Subcutaneous abdominal adipose tissue (tissue), 5 donors: ENCODE measurements at regions not wholly inside any gene's neighbourhood (a gene's known extent, or its start where the extent isn't known, plus 50 kb on each side); places are given as distances from the start of the nearest gene placed in this dataset.

Experiments
- H3K27ac ChIP-seq: one replicate; pipeline ENCODE4 v1.7.0; 2013; ENCODE audit warnings: low read depth, mild to moderate bottlenecking, inconsistent platforms, low read length, moderate library complexity
- H3K27me3 ChIP-seq, 5 donors: one replicate each; pipeline ENCODE4 v1.7.0; 2013; ENCODE audit warnings: low read length in 5 of 5, inconsistent platforms in 1 of 5; ENCODE audit not compliant: control insufficient read depth in 5 of 5, insufficient read depth in 4 of 5
- H3K36me3 ChIP-seq, 5 donors: one replicate each; pipeline ENCODE4 v1.7.0; 2013; ENCODE audit warnings: low read length in 5 of 5; ENCODE audit not compliant: control insufficient read depth in 5 of 5, insufficient read depth in 5 of 5
- H3K4me1 ChIP-seq, 5 donors: one replicate each; pipeline ENCODE4 v1.7.0; 2013; ENCODE audit warnings: low read length in 5 of 5, mild to moderate bottlenecking in 3 of 5, moderate library complexity in 1 of 5; ENCODE audit not compliant: control insufficient read depth in 5 of 5, insufficient read depth in 5 of 5
- H3K4me3 ChIP-seq, 5 donors: one replicate each; pipeline ENCODE4 v1.7.0; 2013; ENCODE audit warnings: low read length in 5 of 5, low read depth in 1 of 5
- H3K9ac ChIP-seq, 5 donors: one replicate each; pipeline ENCODE4 v1.7.0; 2013; ENCODE audit warnings: low read length in 5 of 5, mild to moderate bottlenecking in 4 of 5, moderate library complexity in 3 of 5
- H3K9me3 ChIP-seq, 5 donors: one replicate each; pipeline ENCODE4 v1.7.0; 2013; ENCODE audit warnings: low read length in 5 of 5; ENCODE audit not compliant: control insufficient read depth in 5 of 5
- donor health status: healthy.
- donor health status: healthy.
- donor health status: healthy.
- donor health status: healthy.
- donor health status: healthy.

GRCh38 chr5:81899123-81899522 is 72.7 kb upstream of the ATG10 start:
- Histone ChIP-seq H3K9me3 (peaks cover 0 to 4% (median 0%) of the 10 kb centered on the region in 5 donors), H3K27me3 (no peaks in the 10 kb centered on the region), H3K4me1 (no peaks in the 10 kb centered on the region), H3K27ac (no peak overlapping the region), H3K4me3 (no peak overlapping the region), H3K9ac (no peak overlapping the region), H3K36me3 (no peaks in the 10 kb centered on the region)

GRCh38 chr5:81898403-81898802 is 73.4 kb upstream of the ATG10 start:
- Histone ChIP-seq H3K9ac (no peak overlapping the region), H3K9me3 (peaks cover 0 to 4% (median 0%) of the 10 kb centered on the region in 5 donors), H3K36me3 (no peaks in the 10 kb centered on the region), H3K4me1 (no peaks in the 10 kb centered on the region), H3K27ac (no peak overlapping the region), H3K27me3 (no peaks in the 10 kb centered on the region), H3K4me3 (no peak overlapping the region)

GRCh38 chr5:81896764-81897163 is 75.1 kb upstream of the ATG10 start:
- Histone ChIP-seq H3K4me1 (no peaks in the 10 kb centered on the region), H3K36me3 (no peaks in the 10 kb centered on the region), H3K27ac (no peak overlapping the region), H3K27me3 (no peaks in the 10 kb centered on the region), H3K9ac (no peak overlapping the region), H3K9me3 (peaks cover 0 to 4% (median 0%) of the 10 kb centered on the region in 5 donors), H3K4me3 (no peak overlapping the region)

GRCh38 chr5:81895307-81895706 is 76.5 kb upstream of the ATG10 start:
- H3K4me1 ChIP-seq = no peaks in the 10 kb centered on the region
- H3K9ac ChIP-seq = no peak overlapping the region
- H3K27me3 ChIP-seq = no peaks in the 10 kb centered on the region
- no peaks in the 10 kb centered on the region for H3K36me3 ChIP-seq
- no peak overlapping the region for H3K27ac ChIP-seq
- H3K4me3 ChIP-seq = no peak overlapping the region
- no peaks in the 10 kb centered on the region for H3K9me3 ChIP-seq

GRCh38 chr5:81893961-81894360 is 77.9 kb upstream of the ATG10 start:
- no peaks in the 10 kb centered on the region for H3K36me3 ChIP-seq

GRCh38 chr5:81884871-81885270 is 87.0 kb upstream of the ATG10 start:
- Histone ChIP-seq H3K4me3 (no peak overlapping the region), H3K36me3 (no peaks in the 10 kb centered on the region), H3K9me3 (no peaks in the 10 kb centered on the region), H3K27ac (no peak overlapping the region), H3K4me1 (no peaks in the 10 kb centered on the region), H3K9ac (no peak overlapping the region), H3K27me3 (no peaks in the 10 kb centered on the region)

More at GRCh38 chr5:81893961-81894360, 77.9 kb upstream of the ATG10 start:
- Histone ChIP-seq H3K27me3 (no peaks in the 10 kb centered on the region), H3K27ac (no peak overlapping the region), H3K9me3 (no peaks in the 10 kb centered on the region), H3K4me1 (no peaks in the 10 kb centered on the region), H3K9ac (no peak overlapping the region), H3K4me3 (no peak overlapping the region)

GRCh38 chr5:81883371-81883770 is 88.5 kb upstream of the ATG10 start:
- Histone ChIP-seq H3K9ac (no peak overlapping the region), H3K4me1 (no peaks in the 10 kb centered on the region), H3K27me3 (no peaks in the 10 kb centered on the region), H3K9me3 (no peaks in the 10 kb centered on the region), H3K4me3 (no peak overlapping the region), H3K36me3 (no peaks in the 10 kb centered on the region), H3K27ac (no peak overlapping the region)

GRCh38 chr5:81881595-81881994 is 90.2 kb upstream of the ATG10 start:
- Histone ChIP-seq H3K4me3 (no peak overlapping the region), H3K4me1 (no peaks in the 10 kb centered on the region), H3K9ac (no peak overlapping the region), H3K27ac (no peak overlapping the region), H3K36me3 (no peaks in the 10 kb centered on the region), H3K9me3 (no peaks in the 10 kb centered on the region), H3K27me3 (no peaks in the 10 kb centered on the region)

- no peak overlapping the region for H3K4me3 ChIP-seq
- no peaks in the 10 kb centered on the region for H3K9me3 ChIP-seq
- no peaks in the 10 kb centered on the region for H3K27me3 ChIP-seq
- no peaks in the 10 kb centered on the region for H3K4me1 ChIP-seq
- H3K36me3 ChIP-seq = no peaks in the 10 kb centered on the region
- no peak overlapping the region for H3K9ac ChIP-seq
- H3K27ac ChIP-seq = no peak overlapping the region
Observed at GRCh38 chr5:81879936-81880335, 91.9 kb upstream of the ATG10 start.

- no peaks in the 10 kb centered on the region for H3K36me3 ChIP-seq
- H3K27ac ChIP-seq = no peak overlapping the region
- no peaks in the 10 kb centered on the region for H3K4me1 ChIP-seq
- no peak overlapping the region for H3K4me3 ChIP-seq
- H3K27me3 ChIP-seq = no peaks in the 10 kb centered on the region
- H3K9ac ChIP-seq = no peak overlapping the region
- no peaks in the 10 kb centered on the region for H3K9me3 ChIP-seq
Observed at GRCh38 chr5:81878333-81878732, 93.5 kb upstream of the ATG10 start.

- Histone ChIP-seq H3K9me3 (no peaks in the 10 kb centered on the region), H3K4me3 (no peak overlapping the region)
Observed at GRCh38 chr5:81866994-81867393, 104.8 kb upstream of the ATG10 start.

More at GRCh38 chr5:81866994-81867393, 104.8 kb upstream of the ATG10 start:
- Histone ChIP-seq H3K36me3 (no peaks in the 10 kb centered on the region), H3K4me1 (no peaks in the 10 kb centered on the region), H3K9ac (no peak overlapping the region), H3K27me3 (no peaks in the 10 kb centered on the region), H3K27ac (no peak overlapping the region)
